Astrocyte (in vitro differentiated cells and primary cell): ENCODE measurements at regions not wholly inside any gene's neighbourhood (a gene's known extent, or its start where the extent isn't known, plus 50 kb on each side); places are given as distances from the start of the nearest gene placed in this dataset.

Experiments used
- DNase-seq: peaks from one replicate; pipeline ENCODE4 v3.0.0-alpha.2; 2010; ENCODE audit warnings: low read depth
- FAIRE-seq: peaks from 2 replicates; lab custom pipeline; 2011; peaks lifted over from hg19 to GRCh38; lab: Jason Lieb, UNC
- H2AFZ ChIP-seq: 2 replicates; pipeline ENCODE4 v1.6.0; 2012; ENCODE audit warnings: low read depth, low read length, inconsistent platforms
- H3K27ac ChIP-seq: 2 replicates; pipeline ENCODE4 v1.5.1; 2011; ENCODE audit warnings: low read depth, low read length, inconsistent platforms
- H3K27me3 ChIP-seq: 2 replicates; pipeline ENCODE4 v1.6.0; 2011; ENCODE audit warnings: low read length, inconsistent platforms; ENCODE audit not compliant: insufficient read depth
- H3K36me3 ChIP-seq: 2 replicates; pipeline ENCODE4 v1.5.1; 2011; ENCODE audit warnings: low read length, inconsistent platforms; ENCODE audit not compliant: insufficient read depth
- H3K4me1 ChIP-seq: 2 replicates; pipeline ENCODE4 v1.5.1; 2011; ENCODE audit warnings: low read length, inconsistent platforms; ENCODE audit not compliant: insufficient read depth
- H3K4me2 ChIP-seq: 2 replicates; pipeline ENCODE4 v1.6.0; 2012; ENCODE audit warnings: low read length, inconsistent platforms
- H3K4me3 ChIP-seq: 2 replicates; pipeline ENCODE4 v1.5.1; 2011; ENCODE audit warnings: low read depth, mild to moderate bottlenecking, low read length, inconsistent platforms; ENCODE audit not compliant: insufficient read depth
- H3K79me2 ChIP-seq: 2 replicates; pipeline ENCODE4 v1.6.0; 2012; ENCODE audit warnings: mild to moderate bottlenecking, low read length, inconsistent platforms; ENCODE audit not compliant: insufficient read depth
- H3K9ac ChIP-seq: 2 replicates; pipeline ENCODE4 v1.6.0; 2012; ENCODE audit warnings: mild to moderate bottlenecking, low read length, inconsistent platforms
- H3K9me3 ChIP-seq: 2 replicates; pipeline ENCODE4 v1.5.1; 2012; ENCODE audit warnings: low read depth, mild to moderate bottlenecking, low read length, inconsistent platforms; ENCODE audit not compliant: insufficient read depth
- H4K20me1 ChIP-seq: 2 replicates; pipeline ENCODE4 v1.6.0; 2012; ENCODE audit warnings: low read length, inconsistent platforms; ENCODE audit not compliant: insufficient read depth
- H3K27ac Mint-ChIP-seq: one replicate; pipeline ENCODE4 v1.8.0; 2021; ENCODE audit warnings: mild to moderate bottlenecking, mixed read lengths; ENCODE audit not compliant: unreplicated experiment
- H3K27me3 Mint-ChIP-seq: one replicate; pipeline ENCODE4 v1.8.0; 2021; ENCODE audit warnings: low read depth, mixed read lengths; ENCODE audit not compliant: unreplicated experiment
- H3K36me3 Mint-ChIP-seq: one replicate; pipeline ENCODE4 v1.8.0; 2021; ENCODE audit warnings: low read depth, mixed read lengths; ENCODE audit not compliant: unreplicated experiment
- H3K4me1 Mint-ChIP-seq: one replicate; pipeline ENCODE4 v1.8.0; 2021; ENCODE audit warnings: low read depth, mixed read lengths; ENCODE audit not compliant: unreplicated experiment
- H3K4me3 Mint-ChIP-seq: one replicate; pipeline ENCODE4 v1.8.0; 2021; ENCODE audit warnings: mild to moderate bottlenecking, moderate library complexity, mixed read lengths; ENCODE audit not compliant: unreplicated experiment
- H3K9me3 Mint-ChIP-seq: one replicate; pipeline ENCODE4 v1.8.0; 2021; ENCODE audit warnings: mild to moderate bottlenecking, mixed read lengths; ENCODE audit not compliant: unreplicated experiment
- EZH2 ChIP-seq: IDR thresholded peaks from 2 replicates; pipeline ENCODE4 v1.6.1; 2012; ENCODE audit warnings: mild to moderate bottlenecking, low read length, inconsistent platforms; ENCODE audit not compliant: insufficient read depth
- TF ChIP-seq, protein P1 (sequence below): IDR thresholded peaks from 2 replicates; pipeline ENCODE4 v1.5.1; 2011; ENCODE audit warnings: low read depth, mild to moderate bottlenecking, inconsistent platforms, low read length, moderate library complexity; ENCODE audit not compliant: insufficient read depth

DNA sequence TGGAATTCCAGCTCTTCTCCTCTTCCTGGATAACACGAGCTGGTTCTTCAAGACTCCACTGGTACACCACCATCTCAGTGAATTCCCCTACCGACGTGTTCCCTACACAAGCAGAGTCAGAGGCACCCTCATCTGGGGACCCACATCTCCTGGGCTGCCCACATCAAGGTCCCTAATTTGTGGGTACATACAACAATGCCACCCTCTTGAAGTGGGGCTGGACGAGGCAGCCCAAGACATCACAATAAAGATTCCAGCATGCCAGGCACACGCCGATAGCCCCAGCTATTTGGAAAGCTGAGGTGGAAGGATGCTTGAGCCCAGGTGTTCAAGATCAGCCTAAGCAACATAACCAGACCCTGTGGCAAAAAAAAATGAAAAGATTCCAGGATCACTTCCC is 221.2 kb upstream of the LINGO1 start:
- no peak for FAIRE-seq
- H3K79me2 ChIP-seq: no peaks in the 10 kb centered on the region

DNA sequence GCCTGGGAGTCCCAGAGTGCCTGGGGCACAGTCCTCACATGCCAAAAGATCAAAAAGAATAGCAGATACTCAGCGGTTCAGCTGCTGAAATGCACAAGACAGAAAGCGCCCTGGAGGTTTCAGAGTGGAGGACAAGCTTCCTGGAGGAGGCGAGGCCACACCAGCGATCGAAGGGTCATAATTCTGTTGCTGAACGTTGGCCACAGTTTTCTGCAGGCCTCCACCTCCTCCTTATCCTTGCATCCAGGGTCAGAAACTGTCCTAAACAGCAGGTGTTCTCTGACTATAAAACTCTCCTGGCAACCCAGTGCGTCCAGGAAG is 220.3 kb upstream of the LINGO1 start:
- Mint-ChIP-seq H3K27ac (no peak overlapping the region), H3K4me3 (no peak overlapping the region), H3K36me3 (no peaks in the 10 kb centered on the region), H3K9me3 (peaks cover 8% of the 10 kb centered on the region), H3K4me1 (peaks cover 3% of the 10 kb centered on the region), H3K27me3 (peaks cover 44% of the 10 kb centered on the region)
- Histone ChIP-seq H3K4me1 (no peaks in the 10 kb centered on the region), H3K4me2 (no peak overlapping the region), H4K20me1 (no peaks in the 10 kb centered on the region), H3K36me3 (no peaks in the 10 kb centered on the region), H3K79me2 (no peaks in the 10 kb centered on the region), H3K4me3 (no peak overlapping the region), H3K9me3 (no peaks in the 10 kb centered on the region), H3K9ac (no peak overlapping the region), H2AFZ (no peak overlapping the region), H3K27ac (no peak overlapping the region), H3K27me3 (peaks cover 24% of the 10 kb centered on the region)
- FAIRE-seq (no peak), DNase-seq (no peak)
- TF ChIP-seq, protein P1, sequence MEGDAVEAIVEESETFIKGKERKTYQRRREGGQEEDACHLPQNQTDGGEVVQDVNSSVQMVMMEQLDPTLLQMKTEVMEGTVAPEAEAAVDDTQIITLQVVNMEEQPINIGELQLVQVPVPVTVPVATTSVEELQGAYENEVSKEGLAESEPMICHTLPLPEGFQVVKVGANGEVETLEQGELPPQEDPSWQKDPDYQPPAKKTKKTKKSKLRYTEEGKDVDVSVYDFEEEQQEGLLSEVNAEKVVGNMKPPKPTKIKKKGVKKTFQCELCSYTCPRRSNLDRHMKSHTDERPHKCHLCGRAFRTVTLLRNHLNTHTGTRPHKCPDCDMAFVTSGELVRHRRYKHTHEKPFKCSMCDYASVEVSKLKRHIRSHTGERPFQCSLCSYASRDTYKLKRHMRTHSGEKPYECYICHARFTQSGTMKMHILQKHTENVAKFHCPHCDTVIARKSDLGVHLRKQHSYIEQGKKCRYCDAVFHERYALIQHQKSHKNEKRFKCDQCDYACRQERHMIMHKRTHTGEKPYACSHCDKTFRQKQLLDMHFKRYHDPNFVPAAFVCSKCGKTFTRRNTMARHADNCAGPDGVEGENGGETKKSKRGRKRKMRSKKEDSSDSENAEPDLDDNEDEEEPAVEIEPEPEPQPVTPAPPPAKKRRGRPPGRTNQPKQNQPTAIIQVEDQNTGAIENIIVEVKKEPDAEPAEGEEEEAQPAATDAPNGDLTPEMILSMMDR: no peak
- TF ChIP-seq EZH2: no peak

More for the DNA sequence above, 221.2 kb upstream of the LINGO1 start:
- H3K36me3 Mint-ChIP-seq: no peaks in the 10 kb centered on the region
- Histone ChIP-seq H3K9ac (no peak overlapping the region), H3K27me3 (peaks cover 22% of the 10 kb centered on the region), H3K4me1 (no peaks in the 10 kb centered on the region), H2AFZ (no peak overlapping the region), H3K27ac (no peak overlapping the region), H3K4me2 (no peak overlapping the region), H3K4me3 (no peak overlapping the region), H3K9me3 (no peaks in the 10 kb centered on the region), H4K20me1 (no peaks in the 10 kb centered on the region), H3K36me3 (no peaks in the 10 kb centered on the region)
- DNase-seq: no peak
- H3K27ac Mint-ChIP-seq: no peak overlapping the region
- TF ChIP-seq, protein P1: no peak
- TF ChIP-seq EZH2: no peak
- H3K4me1 Mint-ChIP-seq: peaks cover 3% of the 10 kb centered on the region
- no peak overlapping the region for H3K4me3 Mint-ChIP-seq
- peaks cover 48% of the 10 kb centered on the region for H3K27me3 Mint-ChIP-seq
- peaks cover 5% of the 10 kb centered on the region for H3K9me3 Mint-ChIP-seq

DNA sequence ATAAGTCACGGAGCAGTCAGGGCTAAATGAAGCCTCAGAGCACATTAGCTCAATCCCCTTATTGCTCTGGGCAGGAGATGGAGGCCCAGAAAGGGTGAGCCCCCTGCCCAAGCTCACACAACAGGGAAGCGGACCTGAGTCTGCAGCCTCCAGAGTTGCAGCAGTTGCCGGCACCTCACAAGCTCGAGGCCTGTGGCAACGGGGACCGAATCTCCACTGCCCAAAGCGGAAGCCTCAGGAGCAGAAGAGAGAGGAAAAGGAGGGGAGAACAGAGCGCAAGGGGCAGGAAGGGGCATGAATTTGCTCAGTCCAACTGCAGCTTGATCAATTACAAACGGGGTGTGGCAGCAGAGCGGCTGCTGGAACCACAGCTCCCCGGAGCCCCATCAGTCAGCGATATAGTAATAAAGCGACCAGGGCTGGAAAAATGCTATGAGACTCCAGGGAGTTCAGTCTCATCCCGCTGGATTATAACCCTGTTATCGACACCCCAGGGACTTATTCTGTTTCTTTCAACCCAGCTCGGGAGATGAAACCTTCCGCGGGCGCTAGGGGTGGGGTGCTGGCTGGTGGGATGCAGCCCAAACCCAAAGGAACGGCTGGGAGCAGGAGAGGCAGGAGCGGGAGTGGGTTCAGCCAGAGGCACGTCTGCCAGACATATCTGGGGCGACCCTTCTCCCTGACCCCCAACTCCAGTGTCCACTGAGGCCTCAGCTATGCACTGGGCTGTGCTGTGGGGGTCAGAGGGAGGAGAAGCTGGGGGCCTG is 219.7 kb upstream of the LINGO1 start:
- no peak for DNase-seq
- peak; percentile 41 for TF ChIP-seq EZH2
- TF ChIP-seq, protein P1: no peak
- H3K36me3 ChIP-seq: no peaks in the 10 kb centered on the region
- Mint-ChIP-seq H3K9me3 (peaks cover 8% of the 10 kb centered on the region), H3K4me3 (no peak overlapping the region), H3K36me3 (no peaks in the 10 kb centered on the region), H3K4me1 (peaks cover 3% of the 10 kb centered on the region), H3K27ac (no peak overlapping the region), H3K27me3 (peaks cover 41% of the 10 kb centered on the region)
- no peak overlapping the region for H3K9ac ChIP-seq
- H4K20me1 ChIP-seq: no peaks in the 10 kb centered on the region
- H3K79me2 ChIP-seq: no peaks in the 10 kb centered on the region
- no peaks in the 10 kb centered on the region for H3K4me1 ChIP-seq
- H3K9me3 ChIP-seq: no peaks in the 10 kb centered on the region
- H3K27ac ChIP-seq: no peak overlapping the region
- H3K4me3 ChIP-seq: no peak overlapping the region
- H2AFZ ChIP-seq: no peak overlapping the region
- no peak for FAIRE-seq
- H3K27me3 ChIP-seq: peaks cover 26% of the 10 kb centered on the region
- H3K4me2 ChIP-seq: no peak overlapping the region
